RWPE1 (cell line): ENCODE measurements at regions not wholly inside any gene's neighbourhood (a gene's known extent, or its start where the extent isn't known, plus 50 kb on each side); places are given as distances from the start of the nearest gene placed in this dataset.

ENCODE experiments used
- CTCF ChIA-PET: fragments of 350-600 bp; sonication (Branson Sonifier 250); formaldehyde crosslinking; extraction: SDS; loops from one replicate; lab custom pipeline; 2021; lab: Yijun Ruan, JAX
- POLR2A ChIA-PET: fragments of 400-600 bp; formaldehyde crosslinking; extraction: SDS; loops from one replicate; lab custom pipeline; 2020; ENCODE audit warnings: antibody characterized with exemption; ENCODE audit not compliant: low non-redundant PET; lab: Yijun Ruan, JAX
- DNase-seq: peaks from one replicate; pipeline ENCODE4 v3.0.0; 2012; ENCODE audit warnings: low spot score
- H3K27ac ChIP-seq: fragments of 450-650 bp; 2 replicates; pipeline ENCODE4 v1.5.1; 2017
- TF ChIP-seq, protein P1 (sequence below): fragments of 450-650 bp; conservative IDR thresholded peaks from 2 replicates; pipeline ENCODE4 v1.5.1; 2017; ENCODE audit warnings: low read depth, mild to moderate bottlenecking

DNA sequence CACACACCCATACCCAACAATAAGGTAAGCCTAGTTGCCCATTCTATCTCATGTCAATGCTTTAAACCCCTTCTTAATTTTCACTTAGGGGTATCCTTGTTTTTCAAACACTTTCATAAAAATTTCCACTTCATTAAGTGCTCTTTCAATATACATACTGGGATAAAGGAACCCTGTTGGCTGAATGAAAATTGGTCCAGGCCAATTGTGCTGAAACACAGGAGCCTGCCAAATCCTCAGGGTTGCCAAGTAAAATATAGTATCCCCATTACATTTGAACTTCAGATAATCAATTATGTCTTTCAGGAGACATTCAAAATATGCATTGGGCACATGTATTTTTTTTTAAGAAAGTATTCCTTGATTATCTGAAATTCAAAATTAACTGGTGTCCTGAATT is 1131.1 kb downstream of the SLITRK1 start:
- no peak for DNase-seq
- POLR2A ChIA-PET = no interaction called here
- no peak overlapping the region for H3K27ac ChIP-seq
- CTCF ChIA-PET = no interaction called here
- TF ChIP-seq, protein P1, sequence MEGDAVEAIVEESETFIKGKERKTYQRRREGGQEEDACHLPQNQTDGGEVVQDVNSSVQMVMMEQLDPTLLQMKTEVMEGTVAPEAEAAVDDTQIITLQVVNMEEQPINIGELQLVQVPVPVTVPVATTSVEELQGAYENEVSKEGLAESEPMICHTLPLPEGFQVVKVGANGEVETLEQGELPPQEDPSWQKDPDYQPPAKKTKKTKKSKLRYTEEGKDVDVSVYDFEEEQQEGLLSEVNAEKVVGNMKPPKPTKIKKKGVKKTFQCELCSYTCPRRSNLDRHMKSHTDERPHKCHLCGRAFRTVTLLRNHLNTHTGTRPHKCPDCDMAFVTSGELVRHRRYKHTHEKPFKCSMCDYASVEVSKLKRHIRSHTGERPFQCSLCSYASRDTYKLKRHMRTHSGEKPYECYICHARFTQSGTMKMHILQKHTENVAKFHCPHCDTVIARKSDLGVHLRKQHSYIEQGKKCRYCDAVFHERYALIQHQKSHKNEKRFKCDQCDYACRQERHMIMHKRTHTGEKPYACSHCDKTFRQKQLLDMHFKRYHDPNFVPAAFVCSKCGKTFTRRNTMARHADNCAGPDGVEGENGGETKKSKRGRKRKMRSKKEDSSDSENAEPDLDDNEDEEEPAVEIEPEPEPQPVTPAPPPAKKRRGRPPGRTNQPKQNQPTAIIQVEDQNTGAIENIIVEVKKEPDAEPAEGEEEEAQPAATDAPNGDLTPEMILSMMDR = no peak

DNA sequence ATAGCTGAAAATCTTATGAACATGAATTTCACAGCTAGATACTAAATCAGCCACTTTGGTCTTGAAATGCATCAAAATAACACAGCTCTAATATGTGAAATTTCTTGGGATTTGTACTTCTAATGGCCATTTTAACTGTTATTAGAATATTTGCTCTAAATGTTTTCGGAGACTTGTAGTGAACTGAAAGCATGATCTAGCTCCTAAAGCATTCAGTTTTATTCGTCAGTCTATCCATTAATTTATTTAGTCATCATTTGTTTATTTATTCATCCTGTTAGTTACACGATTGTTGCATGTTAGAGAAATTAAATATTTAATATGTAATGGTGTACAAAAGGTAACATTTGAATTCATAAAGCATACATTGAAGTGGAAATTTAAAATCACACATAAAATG is 1132.7 kb downstream of the SLITRK1 start:
- no peak overlapping the region for H3K27ac ChIP-seq
- DNase-seq = no peak
- POLR2A ChIA-PET = no interaction called here
- CTCF ChIA-PET = interaction anchor here (1.4 kb wide), 1 partner anchor 9 kb away, joined by 9 read pairs; no protein-coding TSS in a partner anchor
- TF ChIP-seq, protein P1 = no peak

DNA sequence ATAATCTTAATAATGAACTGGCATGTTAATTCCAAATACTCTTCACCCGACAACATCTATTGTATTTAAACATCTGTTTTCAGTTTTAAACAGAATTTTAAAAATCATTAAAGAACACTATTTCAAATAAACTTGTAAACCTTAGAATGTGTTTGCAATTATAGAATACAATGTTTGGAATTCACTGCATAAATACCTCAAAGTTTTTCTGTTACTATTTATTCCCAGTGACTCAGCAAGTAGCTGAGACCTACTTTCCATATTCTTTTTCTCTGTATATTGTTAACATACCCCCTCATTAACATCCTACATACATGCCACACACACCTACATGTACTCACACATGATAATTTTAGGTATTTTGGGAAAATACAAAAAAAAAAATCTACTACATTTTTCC is 1134.3 kb downstream of the SLITRK1 start:
- H3K27ac ChIP-seq = no peak overlapping the region
- ChIA-PET CTCF (no interaction called here), POLR2A (no interaction called here)
- TF ChIP-seq, protein P1 = no peak
- no peak for DNase-seq

DNA sequence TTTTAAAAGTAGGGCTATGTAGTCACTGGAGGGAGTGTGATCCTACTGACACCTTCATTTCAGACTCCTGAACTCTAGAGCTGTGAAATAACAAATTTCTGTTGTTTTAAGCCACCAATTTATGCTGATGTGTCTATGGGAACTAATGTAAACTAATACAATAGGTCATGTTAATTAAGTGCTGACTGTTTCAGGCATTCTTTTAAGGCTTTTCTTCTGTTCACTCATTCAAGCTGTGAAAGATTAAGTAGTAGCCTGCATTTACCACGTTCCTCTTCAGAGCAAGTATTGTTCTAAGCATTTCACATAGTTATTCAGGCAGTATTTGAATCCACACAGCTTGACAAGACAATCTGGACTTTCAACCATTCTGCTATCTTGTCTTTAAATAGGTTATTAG is 1135.0 kb downstream of the SLITRK1 start:
- TF ChIP-seq, protein P1 = no peak
- ChIA-PET CTCF (no interaction called here), POLR2A (no interaction called here)
- DNase-seq = no peak
- H3K27ac ChIP-seq = no peak overlapping the region

DNA sequence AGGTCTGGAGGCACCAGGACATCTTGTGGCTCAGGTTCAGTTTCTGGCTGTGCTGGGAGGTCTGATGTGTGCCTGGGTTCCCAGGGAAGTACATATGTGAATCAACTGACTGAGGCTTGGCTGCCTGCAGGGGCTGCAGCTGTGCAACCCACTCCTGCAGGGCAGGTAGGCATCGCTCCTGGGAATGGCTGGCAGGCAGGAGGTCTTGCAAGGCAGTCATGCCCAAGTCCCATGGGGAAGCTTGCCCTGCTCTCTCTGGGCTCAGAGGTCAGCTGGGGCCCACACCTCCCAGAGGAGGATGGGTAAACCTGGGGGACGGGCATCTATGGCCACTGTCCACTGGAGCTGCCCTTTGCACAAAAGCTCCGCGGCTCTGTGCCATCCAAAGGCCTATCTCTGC is 1141.8 kb downstream of the SLITRK1 start:
- TF ChIP-seq, protein P1 = no peak
- ChIA-PET POLR2A (no interaction called here), CTCF (no interaction called here)
- no peak overlapping the region for H3K27ac ChIP-seq
- DNase-seq = no peak

DNA sequence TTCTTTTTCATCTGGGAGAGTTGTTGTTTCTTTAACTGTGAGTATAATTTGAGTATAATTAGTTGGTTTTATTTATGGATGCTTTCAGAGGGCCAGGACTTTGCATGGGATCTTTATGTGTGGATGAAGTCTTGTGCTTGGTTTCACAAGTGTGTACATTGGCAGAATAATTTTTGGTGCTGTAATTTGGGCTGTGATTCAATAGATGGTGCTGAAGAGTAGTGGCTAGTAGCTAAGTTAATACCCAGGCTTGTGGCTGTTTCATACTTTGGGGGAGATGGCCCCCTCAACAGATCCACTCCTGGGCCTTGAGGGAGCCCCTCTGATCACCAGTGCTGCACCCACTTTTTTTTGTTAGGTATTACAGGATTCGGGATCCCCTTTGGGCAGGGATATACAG is 1142.4 kb downstream of the SLITRK1 start:
- ChIA-PET CTCF (no interaction called here), POLR2A (no interaction called here)
- TF ChIP-seq, protein P1 = no peak
- no peak overlapping the region for H3K27ac ChIP-seq
- DNase-seq = no peak

DNA sequence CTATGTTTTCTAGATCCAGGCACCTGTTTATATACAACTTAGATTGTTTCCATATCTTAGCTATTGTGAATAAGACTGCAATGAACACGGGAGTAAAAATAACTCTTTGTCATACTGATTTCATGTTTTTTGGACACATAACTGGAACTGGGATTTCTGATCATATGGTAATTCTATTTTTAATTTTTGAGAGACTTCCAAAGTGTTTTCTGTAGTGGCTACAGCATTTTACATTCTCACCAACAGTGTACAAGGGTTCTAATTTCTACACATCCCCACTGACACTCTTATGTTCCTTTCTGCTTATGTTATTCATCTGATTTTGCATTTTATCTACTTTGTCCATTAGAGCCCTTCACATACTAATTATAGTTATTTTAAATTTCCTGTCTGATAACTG is 1152.9 kb downstream of the SLITRK1 start:
- ChIA-PET CTCF (no interaction called here), POLR2A (no interaction called here)
- no peak overlapping the region for H3K27ac ChIP-seq

More for the DNA sequence above, 1152.9 kb downstream of the SLITRK1 start:
- TF ChIP-seq, protein P1 = no peak
- no peak for DNase-seq
